SIG-M5 (cell line): ENCODE measurements at regions not wholly inside any gene's neighbourhood (a gene's known extent, or its start where the extent isn't known, plus 50 kb on each side); places are given as distances from the start of the nearest gene placed in this dataset.
"Not testable (repeated sequence)": the region's sequence is repeated elsewhere in the genome, so short reads cannot be mapped to it uniquely, and the experiment has no call there.

ENCODE experiments used
- DNase-seq: peaks from one replicate; lab custom pipeline; 2025; lab: John Stamatoyannopoulos, UW

- no peak for DNase-seq
These were observed 448.7 kb upstream of the VRK2 start for GRCh38 chr2:57597940-57598339.

- DNase-seq: no peak
These were observed 448.1 kb upstream of the VRK2 start for GRCh38 chr2:57598551-57598950.

GRCh38 chr2:57602733-57603132, 443.9 kb upstream of the VRK2 start:
- DNase-seq: no peak

- DNase-seq: no peak
These were observed 431.6 kb upstream of the VRK2 start for GRCh38 chr2:57614988-57615387.

- no peak for DNase-seq
These were observed 430.6 kb upstream of the VRK2 start for GRCh38 chr2:57615855-57616556.

- DNase-seq: no peak
These were observed 429.3 kb upstream of the VRK2 start for GRCh38 chr2:57617318-57617717.

- no peak for DNase-seq
These were observed 425.4 kb upstream of the VRK2 start for GRCh38 chr2:57621122-57621663.

GRCh38 chr2:57622009-57622408, 424.6 kb upstream of the VRK2 start:
- no peak for DNase-seq

GRCh38 chr2:57656198-57656597, 390.4 kb upstream of the VRK2 start:
- DNase-seq: no peak

- no peak for DNase-seq
These were observed 377.0 kb upstream of the VRK2 start for GRCh38 chr2:57669570-57669969.

- DNase-seq: no peak
These were observed 372.6 kb upstream of the VRK2 start for GRCh38 chr2:57674025-57674424.

GRCh38 chr2:57674743-57675142, 371.9 kb upstream of the VRK2 start:
- DNase-seq: no peak

- no peak for DNase-seq
These were observed 369.3 kb upstream of the VRK2 start for GRCh38 chr2:57677296-57677695.

- DNase-seq: no peak
These were observed 365.0 kb upstream of the VRK2 start for GRCh38 chr2:57681650-57682049.

GRCh38 chr2:57685032-57685431, 361.6 kb upstream of the VRK2 start:
- no peak for DNase-seq

- DNase-seq: no peak
These were observed 354.2 kb upstream of the VRK2 start for GRCh38 chr2:57692395-57692794.

- no peak for DNase-seq
These were observed 353.4 kb upstream of the VRK2 start for GRCh38 chr2:57693177-57693576.

- DNase-seq: no peak
These were observed 352.6 kb upstream of the VRK2 start for GRCh38 chr2:57693965-57694364.

GRCh38 chr2:57696016-57696415, 350.6 kb upstream of the VRK2 start:
- DNase-seq: no peak

- DNase-seq: no peak
These were observed 348.2 kb upstream of the VRK2 start for GRCh38 chr2:57698392-57698791.

- DNase-seq: no peak
These were observed 347.6 kb upstream of the VRK2 start for GRCh38 chr2:57698935-57699449.

GRCh38 chr2:57701391-57701791, 345.2 kb upstream of the VRK2 start:
- DNase-seq: no peak

GRCh38 chr2:57703407-57703806, 343.2 kb upstream of the VRK2 start:
- no peak for DNase-seq

- DNase-seq: not testable (repeated sequence)
These were observed 338.8 kb upstream of the VRK2 start for GRCh38 chr2:57707794-57708193.
